DND-41 (cell line): ENCODE measurements at regions not wholly inside any gene's neighbourhood (a gene's known extent, or its start where the extent isn't known, plus 50 kb on each side); places are given as distances from the start of the nearest gene placed in this dataset.

ENCODE experiments used
- ATAC-seq: fragments of 200-7000 bp; cut with Tn5 transposase; 3 replicates; pipeline ENCODE4 v1.9.1; 2021; ENCODE audit warnings: low read depth; ENCODE audit not compliant: insufficient read depth
- DNase-seq: peaks from one replicate; pipeline ENCODE4 v3.0.0-alpha.2; 2020
- H2AFZ ChIP-seq: 2 replicates; pipeline ENCODE4 v1.6.0; 2012; ENCODE audit warnings: low read depth, low read length
- H3K27ac ChIP-seq: 2 replicates; pipeline ENCODE4 v1.5.1; 2012; ENCODE audit warnings: low read length, inconsistent platforms
- H3K27me3 ChIP-seq: fragments of 200-600 bp; sonication (generic); 2 replicates; pipeline ENCODE4 v1.6.0; 2012; ENCODE audit warnings: low read length, mild to moderate bottlenecking, inconsistent platforms; ENCODE audit not compliant: insufficient read depth, poor library complexity
- H3K36me3 ChIP-seq: 2 replicates; pipeline ENCODE4 v1.5.1; 2012; ENCODE audit warnings: low read length, inconsistent platforms; ENCODE audit not compliant: insufficient read depth
- H3K4me1 ChIP-seq: 2 replicates; pipeline ENCODE4 v1.5.1; 2012; ENCODE audit warnings: mild to moderate bottlenecking, low read length; ENCODE audit not compliant: insufficient read depth
- H3K4me2 ChIP-seq: 2 replicates; pipeline ENCODE4 v1.6.0; 2012; ENCODE audit warnings: mild to moderate bottlenecking, moderate library complexity, low read length, inconsistent platforms; ENCODE audit not compliant: insufficient read depth
- H3K4me3 ChIP-seq, 2 experiments: fragments of 200-600 bp in 1 of 2; shearing (Covaris generic) in 1 of 2; 2 replicates each; pipeline ENCODE4 v1.5.1; 2012 to 2016; ENCODE audit warnings: inconsistent platforms in 2 of 2, low read length in 2 of 2, mild to moderate bottlenecking in 2 of 2, low read depth in 1 of 2, moderate library complexity in 1 of 2
- H3K79me2 ChIP-seq: 2 replicates; pipeline ENCODE4 v1.6.0; 2012; ENCODE audit warnings: low read length, inconsistent platforms; ENCODE audit not compliant: insufficient read depth
- H3K9ac ChIP-seq: 2 replicates; pipeline ENCODE4 v1.6.0; 2012; ENCODE audit warnings: low read depth, mild to moderate bottlenecking, inconsistent platforms, low read length, moderate library complexity
- H3K9me3 ChIP-seq: 2 replicates; pipeline ENCODE4 v1.5.1; 2012; ENCODE audit warnings: low read length, moderate library complexity, mild to moderate bottlenecking, inconsistent platforms; ENCODE audit not compliant: insufficient read depth, severe bottlenecking
- H4K20me1 ChIP-seq: 2 replicates; pipeline ENCODE4 v1.6.0; 2012; ENCODE audit warnings: low read length; ENCODE audit not compliant: insufficient read depth
- CTCF ChIP-seq: IDR thresholded peaks from 2 replicates; pipeline ENCODE4 v1.5.1; 2012; ENCODE audit warnings: borderline replicate concordance, low read length, moderate library complexity, mild to moderate bottlenecking; ENCODE audit not compliant: poor library complexity, severe bottlenecking; ENCODE audit errors: extremely low read depth
- EZH2 ChIP-seq: IDR thresholded peaks from 3 replicates; pipeline ENCODE4 v1.6.1; 2012; ENCODE audit warnings: borderline replicate concordance, low read depth, mild to moderate bottlenecking, moderate library complexity, low read length, inconsistent platforms; ENCODE audit not compliant: severe bottlenecking

DNA sequence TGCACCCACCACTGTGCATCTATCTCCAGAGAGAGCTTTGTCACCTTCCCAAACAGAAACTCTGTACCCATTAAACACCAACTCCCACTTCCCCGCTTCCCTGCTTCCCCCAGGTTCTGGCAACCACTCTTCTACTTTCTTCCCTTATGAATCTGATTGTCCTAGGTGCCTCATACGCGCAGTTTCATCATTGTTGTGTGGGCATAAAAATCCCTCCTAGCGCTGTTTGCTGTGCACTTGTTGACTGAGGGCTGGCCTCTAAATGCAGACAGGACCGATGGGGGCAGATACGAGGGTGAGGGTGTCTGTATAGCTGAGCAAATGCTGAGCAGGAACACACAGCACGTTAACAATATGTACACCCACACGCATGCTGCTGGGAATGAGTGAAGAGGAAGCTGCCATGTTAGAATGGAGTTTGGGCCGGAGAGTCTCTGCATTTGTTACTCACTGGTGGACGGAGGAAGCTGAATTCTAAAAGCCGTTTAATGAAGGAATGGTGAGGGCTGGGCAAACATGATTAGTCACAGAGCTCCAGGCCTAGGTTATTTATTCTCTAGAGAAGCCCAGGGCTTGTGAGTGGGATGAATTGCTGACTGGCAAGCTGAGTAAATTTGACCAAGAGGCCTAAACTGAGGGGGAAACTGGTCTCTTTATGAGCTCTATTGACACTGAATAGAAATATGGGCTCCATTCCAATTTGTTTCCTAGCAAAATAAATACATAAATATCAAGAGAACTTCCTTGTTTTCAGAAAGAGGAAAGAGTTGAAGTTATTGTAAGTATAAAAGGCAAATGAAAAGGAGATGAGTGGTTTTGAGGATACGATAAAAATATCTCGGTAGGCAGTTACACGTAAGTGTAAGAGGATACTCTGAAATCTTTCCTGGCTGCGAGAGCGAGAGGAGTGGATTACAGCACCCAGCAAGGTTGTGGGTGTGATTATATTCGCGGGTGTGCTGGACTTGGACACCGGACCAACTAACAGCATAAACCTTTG is 95.9 kb upstream of the RPS6KA3 start:
- no peaks in the 10 kb centered on the region for H3K36me3 ChIP-seq
- H3K79me2 ChIP-seq = no peaks in the 10 kb centered on the region
- H3K27ac ChIP-seq = no peak overlapping the region
- no peak overlapping the region for H2AFZ ChIP-seq
- ATAC-seq = no peak
- H3K4me1 ChIP-seq = no peaks in the 10 kb centered on the region
- no peak overlapping the region for H3K4me2 ChIP-seq
- no peaks in the 10 kb centered on the region for H4K20me1 ChIP-seq
- H3K9ac ChIP-seq = no peak overlapping the region
- no peak overlapping the region for H3K4me3 ChIP-seq
- TF ChIP-seq EZH2 (no peak), CTCF (no peak)
- no peaks in the 10 kb centered on the region for H3K9me3 ChIP-seq
- no peaks in the 10 kb centered on the region for H3K27me3 ChIP-seq
- no peak for DNase-seq

- ATAC-seq = no peak
- H3K27ac ChIP-seq = no peak overlapping the region
- H3K9ac ChIP-seq = no peak overlapping the region
- TF ChIP-seq EZH2 (no peak), CTCF (no peak)
- H4K20me1 ChIP-seq = no peaks in the 10 kb centered on the region
- no peak overlapping the region for H2AFZ ChIP-seq
- no peak overlapping the region for H3K4me2 ChIP-seq
- H3K4me1 ChIP-seq = no peaks in the 10 kb centered on the region
- H3K27me3 ChIP-seq = no peaks in the 10 kb centered on the region
- H3K36me3 ChIP-seq = no peaks in the 10 kb centered on the region
- no peak overlapping the region for H3K4me3 ChIP-seq
- no peaks in the 10 kb centered on the region for H3K9me3 ChIP-seq
- no peaks in the 10 kb centered on the region for H3K79me2 ChIP-seq
- DNase-seq = no peak
Observed at GRCh38 chrX:20361890-20362262, 95.2 kb upstream of the RPS6KA3 start.

- Histone ChIP-seq H3K4me2 (no peak overlapping the region), H3K79me2 (no peaks in the 10 kb centered on the region), H4K20me1 (no peaks in the 10 kb centered on the region), H3K9ac (no peak overlapping the region), H3K4me3 (no peak overlapping the region), H3K27me3 (no peaks in the 10 kb centered on the region), H3K36me3 (no peaks in the 10 kb centered on the region), H3K9me3 (no peaks in the 10 kb centered on the region), H3K4me1 (no peaks in the 10 kb centered on the region), H3K27ac (no peak overlapping the region), H2AFZ (no peak overlapping the region)
- TF ChIP-seq EZH2 (no peak), CTCF (no peak)
- DNase-seq (no peak), ATAC-seq (no peak)
Observed at GRCh38 chrX:20361081-20361889, 94.6 kb upstream of the RPS6KA3 start.
